Esophagus squamous epithelium (tissue), 5 donors: ENCODE measurements at regions not wholly inside any gene's neighbourhood (a gene's known extent, or its start where the extent isn't known, plus 50 kb on each side); places are given as distances from the start of the nearest gene placed in this dataset.

Source experiments
- DNase-seq: peaks from one replicate; lab custom pipeline; 2025; lab: John Stamatoyannopoulos, UW
- H3K27ac ChIP-seq, 4 donors: fragments of 200-600 bp; sonication (generic); one replicate each; pipeline ENCODE4 v1.5.1; 2016 to 2019; ENCODE audit warnings: mild to moderate bottlenecking in 1 of 4
- H3K27me3 ChIP-seq, 4 donors: fragments of 200-600 bp; sonication (generic); 1 replicate in 3 of 4; 2 replicates in 1 of 4; pipeline versions ENCODE4 v1.5.1 to v1.6.0; 2017 to 2021; ENCODE audit warnings: antibody characterized with exemption in 1 of 4
- H3K36me3 ChIP-seq, 3 donors: fragments of 200-600 bp; sonication (generic); one replicate each; pipeline ENCODE4 v1.5.1; 2016 to 2019
- H3K4me1 ChIP-seq, 3 donors: fragments of 200-600 bp; sonication (generic); one replicate each; pipeline ENCODE4 v1.5.1; 2017 to 2019
- H3K4me3 ChIP-seq, 4 donors: fragments of 200-600 bp; sonication (generic); 1 replicate in 3 of 4; 2 replicates in 1 of 4; pipeline ENCODE4 v1.5.1; 2016 to 2019; ENCODE audit warnings: mild to moderate bottlenecking in 2 of 4, moderate library complexity in 1 of 4
- H3K9me3 ChIP-seq, 3 donors: fragments of 200-600 bp; sonication (generic); one replicate each; pipeline ENCODE4 v1.5.1; 2016 to 2019
- POLR2A ChIP-seq, 4 donors: fragments of 450-650 bp; IDR thresholded peaks; one replicate each; pipeline ENCODE4 v1.6.1; 2017; ENCODE audit warnings: antibody characterized with exemption in 4 of 4, mild to moderate bottlenecking in 4 of 4, moderate library complexity in 3 of 4
- WGBS, 2 donors: methylation state at CpG; one replicate each; pipeline ENCODE4 v1.1.5; 2018; 5-methylcytosine and 5-hydroxymethylcytosine counted together
- intact Hi-C: fragments of 100-400 bp; cut with DNase I; formaldehyde crosslinking; loops from one replicate; pipeline ENCODE4 v1.15.0; 2022
- TF ChIP-seq, protein P1 (sequence below), 6 experiments: fragments of 450-650 bp in 4 of 6; fragments of 200-600 bp in 2 of 6; sonication (generic) in 2 of 6; IDR thresholded peaks; one replicate each; pipeline ENCODE4 v1.5.1; 2016 to 2019; ENCODE audit warnings: antibody characterized with exemption in 6 of 6, mild to moderate bottlenecking in 4 of 6, moderate library complexity in 4 of 6
- donor health status: DM: yes; HTN: yes; CAD: no.

DNA sequence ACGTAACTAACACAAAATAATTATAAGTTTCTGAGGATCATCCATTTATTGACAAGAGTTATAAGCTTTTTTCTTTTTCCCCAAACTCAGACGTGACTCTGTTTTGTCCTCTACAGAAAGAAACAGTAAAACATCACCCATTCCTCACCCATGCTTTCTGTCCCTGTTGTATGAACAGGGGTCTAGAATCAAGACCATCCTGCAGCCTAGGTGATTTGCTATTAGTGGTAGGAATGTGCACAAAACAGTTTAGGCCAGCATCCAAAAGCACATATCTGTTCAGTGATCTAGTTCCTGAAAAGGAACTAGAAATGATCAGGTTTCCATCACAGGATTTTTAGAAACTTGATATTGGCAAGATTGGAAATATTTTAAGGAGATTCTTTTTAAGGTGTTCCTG lies 527.6 kb downstream of the SOX2 start:
- no peak for TF ChIP-seq POLR2A (IDR thresholded peaks at IDR 0.05)
- TF ChIP-seq, protein P1, sequence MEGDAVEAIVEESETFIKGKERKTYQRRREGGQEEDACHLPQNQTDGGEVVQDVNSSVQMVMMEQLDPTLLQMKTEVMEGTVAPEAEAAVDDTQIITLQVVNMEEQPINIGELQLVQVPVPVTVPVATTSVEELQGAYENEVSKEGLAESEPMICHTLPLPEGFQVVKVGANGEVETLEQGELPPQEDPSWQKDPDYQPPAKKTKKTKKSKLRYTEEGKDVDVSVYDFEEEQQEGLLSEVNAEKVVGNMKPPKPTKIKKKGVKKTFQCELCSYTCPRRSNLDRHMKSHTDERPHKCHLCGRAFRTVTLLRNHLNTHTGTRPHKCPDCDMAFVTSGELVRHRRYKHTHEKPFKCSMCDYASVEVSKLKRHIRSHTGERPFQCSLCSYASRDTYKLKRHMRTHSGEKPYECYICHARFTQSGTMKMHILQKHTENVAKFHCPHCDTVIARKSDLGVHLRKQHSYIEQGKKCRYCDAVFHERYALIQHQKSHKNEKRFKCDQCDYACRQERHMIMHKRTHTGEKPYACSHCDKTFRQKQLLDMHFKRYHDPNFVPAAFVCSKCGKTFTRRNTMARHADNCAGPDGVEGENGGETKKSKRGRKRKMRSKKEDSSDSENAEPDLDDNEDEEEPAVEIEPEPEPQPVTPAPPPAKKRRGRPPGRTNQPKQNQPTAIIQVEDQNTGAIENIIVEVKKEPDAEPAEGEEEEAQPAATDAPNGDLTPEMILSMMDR (IDR thresholded peaks at IDR 0.05): no peak
- Histone ChIP-seq H3K27ac (no peak overlapping the region), H3K4me3 (no peak overlapping the region), H3K9me3 (no peaks in the 10 kb centered on the region), H3K27me3 (no peaks in the 10 kb centered on the region), H3K4me1 (peaks cover 0 to 13% (median 0%) of the 10 kb centered on the region in 3 donors), H3K36me3 (no peaks in the 10 kb centered on the region)
- 87 to 90% methylated on average over 2 of the region's 2 CpGs for whole genome bisulfite sequencing, 2 donors
- no peak for DNase-seq
- intact Hi-C loops: no loop called here

DNA sequence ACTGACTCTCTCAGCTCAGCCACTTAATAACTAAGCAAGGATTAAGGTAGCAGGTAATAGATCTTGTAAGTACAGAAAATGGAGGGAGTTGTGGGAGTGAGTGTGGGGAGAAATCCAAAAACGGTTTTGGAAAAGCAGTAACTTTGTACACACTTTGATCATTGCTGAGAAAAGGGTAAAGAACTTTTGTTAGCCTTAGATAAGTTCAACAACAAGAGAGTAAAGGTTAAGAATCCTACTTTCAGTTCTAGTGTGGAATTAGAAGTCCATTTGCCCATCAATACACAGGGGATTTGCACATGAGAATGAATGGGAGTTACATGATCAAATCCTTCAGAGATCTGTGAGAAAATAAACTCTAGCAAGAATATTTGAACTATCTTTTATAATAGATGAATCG lies 528.7 kb downstream of the SOX2 start:
- TF ChIP-seq POLR2A (IDR thresholded peaks at IDR 0.05): no peak
- TF ChIP-seq, protein P1 (IDR thresholded peaks at IDR 0.05): no peak
- WGBS, 2 donors: 46 to 60% methylated on average over 2 of the region's 2 CpGs
- no peaks in the 10 kb centered on the region for H3K9me3 ChIP-seq
- no peak overlapping the region for H3K4me3 ChIP-seq
- intact Hi-C loops: no loop called here
- no peak overlapping the region for H3K27ac ChIP-seq
- H3K27me3 ChIP-seq: no peaks in the 10 kb centered on the region
- no peaks in the 10 kb centered on the region for H3K36me3 ChIP-seq
- no peak for DNase-seq
- peaks cover 0 to 10% (median 0%) of the 10 kb centered on the region in 3 donors for H3K4me1 ChIP-seq

DNA sequence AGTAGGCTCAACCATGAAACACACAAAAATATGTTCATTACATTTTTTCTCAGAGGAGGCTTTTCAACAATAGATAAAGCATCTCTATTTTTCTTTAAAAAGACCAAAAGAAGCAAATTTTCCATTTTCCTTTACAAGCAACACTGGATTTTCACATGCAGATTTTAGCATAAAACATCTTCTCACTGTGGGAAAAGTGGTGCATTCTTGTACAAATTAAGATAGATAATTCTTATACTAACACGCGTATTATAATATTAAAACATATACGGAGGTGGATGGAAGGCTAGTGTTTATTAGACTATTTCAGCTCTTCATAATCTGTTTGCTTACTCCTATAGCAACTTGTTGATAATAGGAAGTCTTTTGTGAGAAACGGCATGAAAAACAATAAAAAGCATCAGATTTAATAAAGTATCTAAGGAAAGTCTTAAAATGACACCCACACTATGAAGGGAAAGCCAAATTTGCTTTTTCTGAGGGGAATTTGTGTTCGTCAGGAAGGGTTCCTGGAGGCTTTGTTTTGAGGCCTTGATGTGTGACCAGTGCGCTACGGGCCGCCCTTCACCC lies 529.6 kb downstream of the SOX2 start:
- H3K27ac ChIP-seq: peak overlapping the region in 3 of 4 donors; percentile 41 to 74 (median 63)
- no peaks in the 10 kb centered on the region for H3K36me3 ChIP-seq
- H3K9me3 ChIP-seq: no peaks in the 10 kb centered on the region
- intact Hi-C loops: no loop called here
- H3K4me1 ChIP-seq: peaks cover 0 to 8% (median 0%) of the 10 kb centered on the region in 3 donors
- no peak overlapping the region for H3K4me3 ChIP-seq
- no peak for TF ChIP-seq POLR2A (IDR thresholded peaks at IDR 0.05)
- TF ChIP-seq, protein P1 (IDR thresholded peaks at IDR 0.05): no peak
- no peak for DNase-seq
- WGBS, 2 donors: 83 to 92% methylated on average over 8 of the region's 8 CpGs
- no peaks in the 10 kb centered on the region for H3K27me3 ChIP-seq

DNA sequence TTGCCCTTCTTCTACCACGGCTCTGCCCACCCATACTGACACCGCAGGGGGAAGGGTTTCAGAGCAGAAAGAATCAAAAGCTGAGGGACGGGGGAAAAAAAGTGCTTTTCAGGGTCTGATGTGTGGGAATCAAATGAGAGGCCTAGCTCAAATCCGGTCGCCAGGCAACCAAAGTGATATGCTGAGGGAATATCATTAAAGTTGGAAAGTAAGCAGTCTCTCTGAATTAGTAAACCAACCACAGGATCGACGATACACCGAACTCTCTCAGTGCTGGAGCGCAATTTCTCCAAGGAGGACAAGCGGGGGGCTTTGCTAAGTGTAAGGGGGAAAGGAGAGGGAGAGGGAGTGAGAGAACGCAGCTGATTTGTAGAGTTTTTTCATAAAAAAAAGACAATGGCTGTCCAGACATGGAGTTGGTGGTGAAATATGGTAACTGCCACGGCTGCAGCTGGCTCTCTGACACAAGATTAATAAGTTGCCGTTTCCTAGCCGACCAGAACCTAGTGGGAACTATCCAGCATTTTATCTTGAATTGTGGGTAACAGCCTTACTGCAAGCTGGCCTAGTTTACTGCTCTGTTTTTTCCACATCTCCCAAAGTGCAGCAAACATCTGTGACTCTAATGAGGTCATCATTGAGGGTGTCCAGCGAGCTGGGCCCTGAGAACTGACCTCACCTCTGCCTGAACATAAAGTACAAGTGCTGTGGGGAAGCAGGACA lies 530.2 kb downstream of the SOX2 start:
- DNase-seq: no peak
- intact Hi-C loops: no loop called here
- WGBS, 2 donors: 64 to 76% methylated on average over 14 of the region's 15 CpGs

DNA sequence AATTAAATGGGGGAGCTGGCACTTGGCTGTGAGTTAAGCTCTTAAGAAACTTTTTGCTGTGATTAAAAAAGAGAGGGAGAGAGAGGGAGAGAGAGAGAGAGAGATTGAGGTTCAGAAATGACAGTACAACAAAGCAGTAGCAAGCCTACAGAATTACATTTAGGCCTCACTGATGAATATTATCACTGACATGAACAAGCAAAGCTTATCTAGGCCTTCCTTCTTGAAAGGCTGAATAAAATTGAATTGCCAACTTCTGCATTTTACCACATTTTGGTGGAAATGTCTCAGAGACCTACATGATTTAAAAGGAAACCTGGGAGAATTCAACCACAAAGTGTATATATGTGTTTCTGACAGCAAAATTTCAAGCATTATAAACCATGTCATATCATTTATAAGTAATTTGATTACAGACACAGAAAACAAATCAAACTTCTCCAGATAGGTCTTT lies 530.8 kb downstream of the SOX2 start:
- H3K4me1 ChIP-seq: peaks cover 0 to 8% (median 0%) of the 10 kb centered on the region in 3 donors
- intact Hi-C loops: no loop called here
- no peak for DNase-seq
- H3K9me3 ChIP-seq: no peaks in the 10 kb centered on the region
- no peak overlapping the region for H3K4me3 ChIP-seq
- TF ChIP-seq, protein P1 (IDR thresholded peaks at IDR 0.05): no peak
- no peak for TF ChIP-seq POLR2A (IDR thresholded peaks at IDR 0.05)
- H3K27me3 ChIP-seq: no peaks in the 10 kb centered on the region
- H3K36me3 ChIP-seq: no peaks in the 10 kb centered on the region
- H3K27ac ChIP-seq: peak overlapping the region in 2 of 4 donors; percentile 30 to 63

More for the DNA sequence above, 530.2 kb downstream of the SOX2 start:
- no peak for TF ChIP-seq POLR2A (IDR thresholded peaks at IDR 0.05)
- TF ChIP-seq, protein P1 (IDR thresholded peaks at IDR 0.05): no peak
- H3K27ac ChIP-seq: peak overlapping the region in 3 of 4 donors; percentile 41 to 74 (median 63)
- H3K4me3 ChIP-seq: no peak overlapping the region
- H3K9me3 ChIP-seq: no peaks in the 10 kb centered on the region
- H3K4me1 ChIP-seq: peaks cover 0 to 8% (median 0%) of the 10 kb centered on the region in 3 donors
- H3K27me3 ChIP-seq: no peaks in the 10 kb centered on the region
- no peaks in the 10 kb centered on the region for H3K36me3 ChIP-seq
